GM12864 (cell line): ENCODE measurements at regions not wholly inside any gene's neighbourhood (a gene's known extent, or its start where the extent isn't known, plus 50 kb on each side); places are given as distances from the start of the nearest gene placed in this dataset.
"Not testable (repeated sequence)": the region's sequence is repeated elsewhere in the genome, so short reads cannot be mapped to it uniquely, and the experiment has no call there.

Source experiments
- DNase-seq: peaks from one replicate; pipeline ENCODE4 v3.0.0-alpha.2; 2011; ENCODE audit warnings: low read depth
- H3K4me3 ChIP-seq: 2 replicates; pipeline ENCODE4 v1.5.1; 2011; ENCODE audit warnings: mild to moderate bottlenecking, low read depth, low read length, control low read depth
- CTCF ChIP-seq: IDR thresholded peaks from 2 replicates; pipeline ENCODE4 v1.5.1; 2011; ENCODE audit warnings: low read depth, mild to moderate bottlenecking, moderate library complexity, low read length, control low read depth, inconsistent platforms; ENCODE audit errors: missing control alignments

GRCh38 chrX:46208225-46208854 is 336.9 kb downstream of the ZNF674 start:
- H3K4me3 ChIP-seq, result no peak overlapping the region
- peak; percentile 1 for DNase-seq
- no peak for TF ChIP-seq CTCF

- no peak for TF ChIP-seq CTCF
- no peak for DNase-seq
- no peak overlapping the region for H3K4me3 ChIP-seq
Measured at GRCh38 chrX:46204721-46205422, 340.3 kb downstream of the ZNF674 start.

- no peak for TF ChIP-seq CTCF
- no peak overlapping the region for H3K4me3 ChIP-seq
- DNase-seq, result no peak
Measured at GRCh38 chrX:46202733-46203514, 342.3 kb downstream of the ZNF674 start.

GRCh38 chrX:46200413-46200812 is 344.8 kb downstream of the ZNF674 start:
- TF ChIP-seq CTCF, result no peak
- no peak overlapping the region for H3K4me3 ChIP-seq
- DNase-seq, result no peak

GRCh38 chrX:46198858-46199257 is 346.4 kb downstream of the ZNF674 start:
- H3K4me3 ChIP-seq, result no peak overlapping the region
- no peak for TF ChIP-seq CTCF
- no peak for DNase-seq

GRCh38 chrX:46186811-46187106 is 358.5 kb downstream of the ZNF674 start:
- DNase-seq, H3K4me3 ChIP-seq: not testable (repeated sequence)

- H3K4me3 ChIP-seq, result no peak overlapping the region
- TF ChIP-seq CTCF, result no peak
- DNase-seq, result no peak
Measured at GRCh38 chrX:46185923-46186810, 359.1 kb downstream of the ZNF674 start.
